ENCODE measurements at regions not wholly inside any gene's neighbourhood (a gene's known extent, or its start where the extent isn't known, plus 50 kb on each side); places are given as distances from the start of the nearest gene placed in this dataset.

- ChIA-PET CTCF (interaction anchor here (1.2 to 1.4 kb wide), 2 partner anchors 10 to 15 kb away, joined by 3 to 4 read pairs; no protein-coding TSS in a partner anchor), POLR2A (no interaction called here)
- TF ChIP-seq, protein P1, sequence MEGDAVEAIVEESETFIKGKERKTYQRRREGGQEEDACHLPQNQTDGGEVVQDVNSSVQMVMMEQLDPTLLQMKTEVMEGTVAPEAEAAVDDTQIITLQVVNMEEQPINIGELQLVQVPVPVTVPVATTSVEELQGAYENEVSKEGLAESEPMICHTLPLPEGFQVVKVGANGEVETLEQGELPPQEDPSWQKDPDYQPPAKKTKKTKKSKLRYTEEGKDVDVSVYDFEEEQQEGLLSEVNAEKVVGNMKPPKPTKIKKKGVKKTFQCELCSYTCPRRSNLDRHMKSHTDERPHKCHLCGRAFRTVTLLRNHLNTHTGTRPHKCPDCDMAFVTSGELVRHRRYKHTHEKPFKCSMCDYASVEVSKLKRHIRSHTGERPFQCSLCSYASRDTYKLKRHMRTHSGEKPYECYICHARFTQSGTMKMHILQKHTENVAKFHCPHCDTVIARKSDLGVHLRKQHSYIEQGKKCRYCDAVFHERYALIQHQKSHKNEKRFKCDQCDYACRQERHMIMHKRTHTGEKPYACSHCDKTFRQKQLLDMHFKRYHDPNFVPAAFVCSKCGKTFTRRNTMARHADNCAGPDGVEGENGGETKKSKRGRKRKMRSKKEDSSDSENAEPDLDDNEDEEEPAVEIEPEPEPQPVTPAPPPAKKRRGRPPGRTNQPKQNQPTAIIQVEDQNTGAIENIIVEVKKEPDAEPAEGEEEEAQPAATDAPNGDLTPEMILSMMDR (IDR thresholded peaks at IDR 0.05; ENCODE audit: insufficient read depth, low read length, missing control alignments): no peak
- DNase-seq (ENCODE audit: low read depth, low spot score): no peak
- no peak overlapping the region for H3K4me3 ChIP-seq (ENCODE audit: low read depth, low read length)
Observed at GRCh38 chr1:59011663-59012062, 227.8 kb upstream of the JUN start.

GRCh38 chr1:59012378-59012777, 228.5 kb upstream of the JUN start:
- ChIA-PET CTCF (interaction anchor here (0.9 to 1.4 kb wide), 3 partner anchors 8 to 16 kb away, joined by 3 to 4 read pairs (median 3); no protein-coding TSS in a partner anchor), POLR2A (interaction anchor here (1.4 kb wide), 1 partner anchor 229 kb away, joined by 8 read pairs; the partner anchor contains the start of gene JUN)

GRCh38 chr1:59013276-59013927, 229.6 kb upstream of the JUN start:
- no peak overlapping the region; the same call in 1 of the 2 replicates for H3K4me3 ChIP-seq (ENCODE audit: low read depth, low read length)
- POLR2A ChIA-PET: interaction anchor here (1.1 to 1.4 kb wide), 2 partner anchors 13 to 230 kb away, joined by 3 to 8 read pairs; partner anchors contain the start of gene JUN
- TF ChIP-seq, protein P1 (IDR thresholded peaks at IDR 0.05; ENCODE audit: insufficient read depth, low read length, missing control alignments): no peak
- CTCF ChIA-PET: interaction anchor here (1.2 to 2.3 kb wide), 4 partner anchors 10 to 228 kb away, joined by 3 to 6 read pairs (median 4); no protein-coding TSS in a partner anchor
- no peak for DNase-seq (ENCODE audit: low read depth, low spot score)

More at GRCh38 chr1:59012378-59012777, 228.5 kb upstream of the JUN start:
- DNase-seq (ENCODE audit: low read depth, low spot score): no peak
- no peak overlapping the region for H3K4me3 ChIP-seq (ENCODE audit: low read depth, low read length)
- TF ChIP-seq, protein P1 (IDR thresholded peaks at IDR 0.05; ENCODE audit: insufficient read depth, low read length, missing control alignments): no peak

- TF ChIP-seq, protein P1 (IDR thresholded peaks at IDR 0.05; ENCODE audit: insufficient read depth, low read length, missing control alignments): no peak
- H3K4me3 ChIP-seq (ENCODE audit: low read depth, low read length): no peak overlapping the region
- ChIA-PET POLR2A (interaction anchor here (1.1 kb wide), 1 partner anchor 14 kb away, joined by 3 read pairs; no protein-coding TSS in a partner anchor), CTCF (interaction anchor here (1.2 to 2.3 kb wide), 4 partner anchors 10 to 229 kb away, joined by 3 to 6 read pairs (median 4); no protein-coding TSS in a partner anchor)
- DNase-seq (ENCODE audit: low read depth, low spot score): no peak
Observed at GRCh38 chr1:59013928-59014279, 230.1 kb upstream of the JUN start.

- CTCF ChIA-PET: interaction anchor here (2.3 kb wide), 1 partner anchor 13 kb away, joined by 6 read pairs; no protein-coding TSS in a partner anchor
- POLR2A ChIA-PET: no interaction called here
- TF ChIP-seq, protein P1 (IDR thresholded peaks at IDR 0.05; ENCODE audit: insufficient read depth, low read length, missing control alignments): no peak
- no peak for DNase-seq (ENCODE audit: low read depth, low spot score)
- no peak overlapping the region for H3K4me3 ChIP-seq (ENCODE audit: low read depth, low read length)
Observed at GRCh38 chr1:59014827-59015226, 231.0 kb upstream of the JUN start.

- no peak overlapping the region for H3K4me3 ChIP-seq (ENCODE audit: low read depth, low read length)
- ChIA-PET CTCF (no interaction called here), POLR2A (interaction anchor here (0.8 kb wide), 1 partner anchor 232 kb away, joined by 3 read pairs; the partner anchor contains the start of gene JUN)
- no peak for DNase-seq (ENCODE audit: low read depth, low spot score)
- TF ChIP-seq, protein P1 (IDR thresholded peaks at IDR 0.05; ENCODE audit: insufficient read depth, low read length, missing control alignments): no peak
Observed at GRCh38 chr1:59015708-59016107, 231.9 kb upstream of the JUN start.
